Ishikawa (cell line): ENCODE measurements at regions not wholly inside any gene's neighbourhood (a gene's known extent, or its start where the extent isn't known, plus 50 kb on each side); places are given as distances from the start of the nearest gene placed in this dataset.

Source experiments
- CEBPB ChIP-seq: IDR thresholded peaks from 2 replicates; pipeline ENCODE4 v1.6.1; 2012
- EP300 ChIP-seq: IDR thresholded peaks from 2 replicates; pipeline ENCODE4 v1.6.1; 2012; ENCODE audit warnings: borderline replicate concordance
- FOXM1 ChIP-seq: IDR thresholded peaks from 2 replicates; pipeline ENCODE4 v1.6.1; 2012; ENCODE audit warnings: low read depth, borderline replicate concordance
- TCF12 ChIP-seq: IDR thresholded peaks from 2 replicates; pipeline ENCODE4 v1.6.1; 2012; ENCODE audit warnings: low read depth
- TEAD4 ChIP-seq: IDR thresholded peaks from 2 replicates; pipeline ENCODE4 v1.6.1; 2012
- USF1 ChIP-seq: IDR thresholded peaks from 2 replicates; pipeline ENCODE4 v1.6.1; 2012
- YY1 ChIP-seq: IDR thresholded peaks from 2 replicates; pipeline ENCODE4 v1.6.1; 2012; ENCODE audit warnings: low read depth

- TF ChIP-seq TCF12 (no peak), FOXM1 (no peak), YY1 (no peak), TEAD4 (no peak), CEBPB (no peak), EP300 (no peak), USF1 (no peak)
Observed at GRCh38 chr4:23547601-23548000, 342.2 kb downstream of the PPARGC1A start.
